ENCODE measurements at regions not wholly inside any gene's neighbourhood (a gene's known extent, or its start where the extent isn't known, plus 50 kb on each side); places are given as distances from the start of the nearest gene placed in this dataset.
"Not testable (repeated sequence)": the region's sequence is repeated elsewhere in the genome, so short reads cannot be mapped to it uniquely, and the experiment has no call there.

- H3K79me2 ChIP-seq (ENCODE audit: control insufficient read depth, insufficient read depth, low read length), result no peaks in the 10 kb centered on the region
- H3K4me1 Mint-ChIP-seq, result no peaks in the 10 kb centered on the region
- H3K27ac ChIP-seq (ENCODE audit: low read length in 2 of 2), result no peak overlapping the region
- no peaks in the 10 kb centered on the region for H3K4me1 ChIP-seq (ENCODE audit: control insufficient read depth in 2 of 2, insufficient read depth in 2 of 2, low read length in 2 of 2)
- peaks cover 0 to 4% (median 0%) of the 10 kb centered on the region in 3 donors for H3K9me3 ChIP-seq (ENCODE audit: control extremely low read depth in 1 of 3, control insufficient read depth in 2 of 3, insufficient read depth in 1 of 3, low read length in 2 of 3)
- TF ChIP-seq EZH2 (IDR thresholded peaks at IDR 0.05; ENCODE audit: borderline replicate concordance, insufficient read depth, low read depth, low read length, poor library complexity, severe bottlenecking) (no peak), CTCF (IDR thresholded peaks at IDR 0.05) (no peak)
- H3K4me2 ChIP-seq (replicated peaks; ENCODE audit: low read depth, low read length, poor library complexity, severe bottlenecking), result no peak overlapping the region
- no peak overlapping the region for H3K4me3 Mint-ChIP-seq
- no peaks in the 10 kb centered on the region for H4K20me1 ChIP-seq (ENCODE audit: control insufficient read depth, insufficient read depth, low read length, poor library complexity, severe bottlenecking)
- H3K27me3 ChIP-seq (replicated peaks in 1 of 4; ENCODE audit: control extremely low read depth in 1 of 4, control insufficient read depth in 3 of 4, insufficient read depth in 4 of 4, low read length in 3 of 4), result no peaks in the 10 kb centered on the region
- no peak overlapping the region for H2AFZ ChIP-seq (ENCODE audit: insufficient read depth, low read depth, low read length, poor library complexity, severe bottlenecking)
- H3K27ac Mint-ChIP-seq, result no peak overlapping the region
- DNase-seq, result no peak
- H3K36me3 ChIP-seq (replicated peaks in 1 of 2; ENCODE audit: control extremely low read depth in 1 of 2, control insufficient read depth in 1 of 2, extremely low read depth in 1 of 2, insufficient read depth in 2 of 2, low read length in 1 of 2), result no peaks in the 10 kb centered on the region
- peaks cover 20% of the 10 kb centered on the region for H3K27me3 Mint-ChIP-seq
- intact Hi-C loops (cut with micrococcal nuclease), result no loop called here
- no peak for ATAC-seq (ENCODE audit: low read depth)
- no peak overlapping the region for H3K9ac ChIP-seq (ENCODE audit: low read length)
- ChIA-PET POLR2A (no interaction called here), CTCF (no interaction called here)
- no CpG with 5 or more reads among the region's 3 CpGs for WGBS (ENCODE audit: insufficient coverage)
- H3K9me3 Mint-ChIP-seq (ENCODE audit: insufficient read depth), result peaks cover 5% of the 10 kb centered on the region
- no peak overlapping the region for H3K4me3 ChIP-seq (ENCODE audit: control extremely low read depth in 1 of 5, extremely low read depth in 1 of 5, insufficient read depth in 1 of 5, low read depth in 2 of 5, low read length in 4 of 5)
These were observed 293.9 kb upstream of the GATB start for GRCh38 chr4:152054731-152055130.

GRCh38 chr4:152052451-152053057, 291.7 kb upstream of the GATB start:
- Histone ChIP-seq H3K9me3 (ENCODE audit: control extremely low read depth in 1 of 3, control insufficient read depth in 2 of 3, insufficient read depth in 1 of 3, low read length in 2 of 3) (peaks cover 0 to 4% (median 0%) of the 10 kb centered on the region in 3 donors), H3K4me1 (ENCODE audit: control insufficient read depth in 2 of 2, insufficient read depth in 2 of 2, low read length in 2 of 2) (no peaks in the 10 kb centered on the region), H4K20me1 (ENCODE audit: control insufficient read depth, insufficient read depth, low read length, poor library complexity, severe bottlenecking) (no peaks in the 10 kb centered on the region), H3K9ac (ENCODE audit: low read length) (no peak overlapping the region), H3K4me2 (replicated peaks; ENCODE audit: low read depth, low read length, poor library complexity, severe bottlenecking) (no peak overlapping the region), H2AFZ (ENCODE audit: insufficient read depth, low read depth, low read length, poor library complexity, severe bottlenecking) (no peak overlapping the region), H3K27ac (ENCODE audit: low read length in 2 of 2) (no peak overlapping the region), H3K27me3 (replicated peaks in 1 of 4; ENCODE audit: control extremely low read depth in 1 of 4, control insufficient read depth in 3 of 4, insufficient read depth in 4 of 4, low read length in 3 of 4) (peaks cover 0 to 4% (median 0%) of the 10 kb centered on the region in 4 experiments), H3K79me2 (ENCODE audit: control insufficient read depth, insufficient read depth, low read length) (no peaks in the 10 kb centered on the region), H3K4me3 (ENCODE audit: control extremely low read depth in 1 of 5, extremely low read depth in 1 of 5, insufficient read depth in 1 of 5, low read depth in 2 of 5, low read length in 4 of 5) (no peak overlapping the region), H3K36me3 (replicated peaks in 1 of 2; ENCODE audit: control extremely low read depth in 1 of 2, control insufficient read depth in 1 of 2, extremely low read depth in 1 of 2, insufficient read depth in 2 of 2, low read length in 1 of 2) (no peaks in the 10 kb centered on the region)
- intact Hi-C loops (cut with micrococcal nuclease), result no loop called here
- H3K4me3 Mint-ChIP-seq, result no peak overlapping the region
- ChIA-PET POLR2A (no interaction called here), CTCF (no interaction called here)
- DNase-seq (no peak), ATAC-seq (ENCODE audit: low read depth) (no peak)
- H3K9me3 Mint-ChIP-seq (ENCODE audit: insufficient read depth), result peaks cover 5% of the 10 kb centered on the region
- no peak for TF ChIP-seq EZH2 (IDR thresholded peaks at IDR 0.05; ENCODE audit: borderline replicate concordance, insufficient read depth, low read depth, low read length, poor library complexity, severe bottlenecking)
- no peak for TF ChIP-seq CTCF (IDR thresholded peaks at IDR 0.05)
- peaks cover 16% of the 10 kb centered on the region for H3K27me3 Mint-ChIP-seq
- no peaks in the 10 kb centered on the region for H3K4me1 Mint-ChIP-seq
- WGBS (ENCODE audit: insufficient coverage), result no CpG with 5 or more reads among the region's 4 CpGs
- H3K27ac Mint-ChIP-seq, result no peak overlapping the region

GRCh38 chr4:152051332-152051731, 290.5 kb upstream of the GATB start:
- H3K79me2 ChIP-seq (ENCODE audit: control insufficient read depth, insufficient read depth, low read length); H4K20me1 ChIP-seq (ENCODE audit: control insufficient read depth, insufficient read depth, low read length, poor library complexity, severe bottlenecking); H3K4me2 ChIP-seq (replicated peaks; ENCODE audit: low read depth, low read length, poor library complexity, severe bottlenecking); H3K27me3 ChIP-seq (replicated peaks in 1 of 4; ENCODE audit: control extremely low read depth in 1 of 4, control insufficient read depth in 3 of 4, insufficient read depth in 4 of 4, low read length in 3 of 4); H3K4me3 Mint-ChIP-seq; H3K9me3 ChIP-seq (ENCODE audit: control extremely low read depth in 1 of 3, control insufficient read depth in 2 of 3, insufficient read depth in 1 of 3, low read length in 2 of 3); H3K9ac ChIP-seq (ENCODE audit: low read length); H3K4me1 ChIP-seq (ENCODE audit: control insufficient read depth in 2 of 2, insufficient read depth in 2 of 2, low read length in 2 of 2); DNase-seq; H3K4me1 Mint-ChIP-seq; H3K36me3 ChIP-seq (replicated peaks in 1 of 2; ENCODE audit: control extremely low read depth in 1 of 2, control insufficient read depth in 1 of 2, extremely low read depth in 1 of 2, insufficient read depth in 2 of 2, low read length in 1 of 2); H3K27ac ChIP-seq (ENCODE audit: low read length in 2 of 2); H3K27ac Mint-ChIP-seq; H3K9me3 Mint-ChIP-seq (ENCODE audit: insufficient read depth); H2AFZ ChIP-seq (ENCODE audit: insufficient read depth, low read depth, low read length, poor library complexity, severe bottlenecking); CTCF ChIA-PET; H3K4me3 ChIP-seq (ENCODE audit: control extremely low read depth in 1 of 5, extremely low read depth in 1 of 5, insufficient read depth in 1 of 5, low read depth in 2 of 5, low read length in 4 of 5); POLR2A ChIA-PET; ATAC-seq (ENCODE audit: low read depth): not testable (repeated sequence)
- peaks cover 13% of the 10 kb centered on the region for H3K27me3 Mint-ChIP-seq
- WGBS (ENCODE audit: insufficient coverage), result 83% methylated on average over 10 of the region's 15 CpGs
- intact Hi-C loops (cut with micrococcal nuclease), result loop anchor here (1.0 kb wide), 1 partner anchor 25 kb away; no protein-coding TSS in a partner anchor

All from B cell (primary cell).